ENCODE measurements at regions not wholly inside any gene's neighbourhood (a gene's known extent, or its start where the extent isn't known, plus 50 kb on each side); places are given as distances from the start of the nearest gene placed in this dataset.

DNA sequence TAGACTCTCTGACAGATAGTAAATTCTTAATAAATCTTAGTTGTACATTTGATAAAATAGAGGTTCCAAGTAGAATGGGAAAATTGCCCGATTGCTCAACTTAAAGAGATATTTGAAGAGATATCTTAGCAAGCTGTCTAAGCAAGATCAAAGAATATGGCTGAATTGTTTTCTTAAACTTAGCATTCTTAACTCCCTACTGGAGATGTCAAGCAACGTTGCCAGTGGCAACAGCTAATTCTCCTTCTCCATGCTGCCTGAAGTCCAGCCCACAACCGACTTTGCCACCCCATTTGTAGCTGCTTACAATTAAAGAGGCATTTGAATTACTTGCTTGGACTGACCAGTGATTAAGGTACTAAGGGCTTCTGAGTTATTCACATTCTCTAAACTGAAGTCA, 94.4 kb downstream of the FAM181B start:
- CTCF ChIA-PET = no interaction called here
- Histone ChIP-seq H3K27ac (ENCODE audit: low read depth in 1 of 2, low read length in 2 of 2) (no peak overlapping the region), H3K4me3 (ENCODE audit: low read length) (no peak overlapping the region), H3K4me1 (ENCODE audit: insufficient read depth, low read length) (no peaks in the 10 kb centered on the region), H3K9me3 (ENCODE audit: control insufficient read depth in 1 of 2, insufficient read depth in 1 of 2, low read length in 2 of 2) (no peaks in the 10 kb centered on the region), H3K36me3 (ENCODE audit: insufficient read depth, low read length) (no peaks in the 10 kb centered on the region), H3K27me3 (ENCODE audit: control insufficient read depth in 1 of 2, insufficient read depth in 2 of 2, low read length in 2 of 2) (no peaks in the 10 kb centered on the region)
- Mint-ChIP-seq H3K4me1 (ENCODE audit: low read depth) (no peaks in the 10 kb centered on the region), H3K36me3 (ENCODE audit: low read depth) (no peaks in the 10 kb centered on the region), H3K27me3 (peaks cover 28% of the 10 kb centered on the region), H3K27ac (no peak overlapping the region), H3K9me3 (no peaks in the 10 kb centered on the region), H3K4me3 (no peak overlapping the region)
- intact Hi-C loops (cut with DNase I, micrococcal nuclease) = no loop called here
- POLR2A ChIA-PET = no interaction called here
- ATAC-seq (ENCODE audit: poor library complexity) (no peak), DNase-seq (no peak)
- no peak for TF ChIP-seq CTCF (IDR thresholded peaks at IDR 0.05)

DNA sequence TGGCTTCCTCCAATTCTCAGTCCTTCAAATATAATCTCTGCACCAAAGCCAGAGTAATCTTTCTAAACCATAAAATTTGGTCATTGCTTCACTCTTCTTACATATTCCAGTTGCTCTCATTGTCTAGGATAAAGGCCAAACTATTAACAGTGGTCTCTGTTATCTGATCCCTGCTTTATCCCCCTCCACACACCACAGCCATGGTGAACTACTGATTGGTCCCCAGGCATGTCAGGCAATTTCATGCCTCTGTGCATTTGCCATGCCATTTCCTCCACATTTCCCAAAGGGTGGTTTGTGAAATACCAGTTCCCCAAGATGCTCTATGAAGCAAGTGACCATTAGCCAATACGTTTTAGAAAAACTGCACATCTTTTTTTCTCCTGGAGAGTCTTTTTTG, 97.0 kb downstream of the FAM181B start:
- POLR2A ChIA-PET = no interaction called here
- no peaks in the 10 kb centered on the region for H3K36me3 Mint-ChIP-seq (ENCODE audit: low read depth)
- no peaks in the 10 kb centered on the region for H3K9me3 Mint-ChIP-seq
- no peak overlapping the region for H3K27ac Mint-ChIP-seq
- CTCF ChIA-PET = no interaction called here
- TF ChIP-seq CTCF (IDR thresholded peaks at IDR 0.05) = no peak
- no peaks in the 10 kb centered on the region for H3K36me3 ChIP-seq (ENCODE audit: insufficient read depth, low read length)
- ATAC-seq (ENCODE audit: poor library complexity) (no peak), DNase-seq (no peak)
- no peaks in the 10 kb centered on the region for H3K4me1 ChIP-seq (ENCODE audit: insufficient read depth, low read length)
- H3K9me3 ChIP-seq (ENCODE audit: control insufficient read depth in 1 of 2, insufficient read depth in 1 of 2, low read length in 2 of 2) = no peaks in the 10 kb centered on the region
- H3K27ac ChIP-seq (ENCODE audit: low read depth in 1 of 2, low read length in 2 of 2) = no peak overlapping the region
- no peaks in the 10 kb centered on the region for H3K4me1 Mint-ChIP-seq (ENCODE audit: low read depth)
- intact Hi-C loops (cut with DNase I, micrococcal nuclease) = no loop called here
- no peaks in the 10 kb centered on the region for H3K27me3 ChIP-seq (ENCODE audit: control insufficient read depth in 1 of 2, insufficient read depth in 2 of 2, low read length in 2 of 2)
- no peak overlapping the region for H3K4me3 ChIP-seq (ENCODE audit: low read length)
- no peak overlapping the region for H3K4me3 Mint-ChIP-seq
- H3K27me3 Mint-ChIP-seq = peaks cover 11% of the 10 kb centered on the region

DNA sequence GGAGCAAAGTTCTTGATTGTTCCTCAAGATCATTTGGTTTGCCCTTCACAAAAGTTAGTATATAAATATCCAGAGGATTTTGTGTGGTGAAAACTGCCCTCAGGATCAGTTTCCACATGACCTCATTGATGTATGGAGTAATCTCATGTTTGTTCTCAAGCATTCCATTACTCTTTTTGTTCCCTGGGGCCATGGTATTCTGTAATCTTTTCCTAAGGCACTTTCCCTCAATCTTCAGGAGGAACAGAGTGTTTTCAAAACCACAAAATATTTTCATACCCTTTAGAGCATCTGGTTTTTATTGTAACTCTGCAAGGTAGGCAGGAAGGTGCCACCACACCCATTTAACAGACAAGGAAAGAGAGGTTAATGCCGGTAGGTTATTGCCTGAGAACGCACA, 99.6 kb downstream of the FAM181B start:
- no peak overlapping the region for H3K27ac ChIP-seq (ENCODE audit: low read depth in 1 of 2, low read length in 2 of 2)
- no peak for DNase-seq
- Mint-ChIP-seq H3K27ac (no peak overlapping the region), H3K27me3 (peaks cover 11% of the 10 kb centered on the region), H3K4me3 (no peak overlapping the region), H3K4me1 (ENCODE audit: low read depth) (no peaks in the 10 kb centered on the region), H3K36me3 (ENCODE audit: low read depth) (no peaks in the 10 kb centered on the region), H3K9me3 (no peaks in the 10 kb centered on the region)
- no peak overlapping the region for H3K4me3 ChIP-seq (ENCODE audit: low read length)
- no peaks in the 10 kb centered on the region for H3K36me3 ChIP-seq (ENCODE audit: insufficient read depth, low read length)
- no peaks in the 10 kb centered on the region for H3K4me1 ChIP-seq (ENCODE audit: insufficient read depth, low read length)
- intact Hi-C loops (cut with DNase I, micrococcal nuclease) = no loop called here
- POLR2A ChIA-PET = no interaction called here
- H3K27me3 ChIP-seq (ENCODE audit: control insufficient read depth in 1 of 2, insufficient read depth in 2 of 2, low read length in 2 of 2) = no peaks in the 10 kb centered on the region
- ATAC-seq (ENCODE audit: poor library complexity) = no peak
- peaks cover 0 to 5% of the 10 kb centered on the region in 2 experiments for H3K9me3 ChIP-seq (ENCODE audit: control insufficient read depth in 1 of 2, insufficient read depth in 1 of 2, low read length in 2 of 2)
- no peak for TF ChIP-seq CTCF (IDR thresholded peaks at IDR 0.05)
- CTCF ChIA-PET = interaction anchor here (0.5 kb wide), 1 partner anchor 370 kb away, joined by 3 read pairs; no protein-coding TSS in a partner anchor

Measured in CD4-positive, alpha-beta T cell (primary cell).